ENCODE measurements at regions not wholly inside any gene's neighbourhood (a gene's known extent, or its start where the extent isn't known, plus 50 kb on each side); places are given as distances from the start of the nearest gene placed in this dataset.

DNA sequence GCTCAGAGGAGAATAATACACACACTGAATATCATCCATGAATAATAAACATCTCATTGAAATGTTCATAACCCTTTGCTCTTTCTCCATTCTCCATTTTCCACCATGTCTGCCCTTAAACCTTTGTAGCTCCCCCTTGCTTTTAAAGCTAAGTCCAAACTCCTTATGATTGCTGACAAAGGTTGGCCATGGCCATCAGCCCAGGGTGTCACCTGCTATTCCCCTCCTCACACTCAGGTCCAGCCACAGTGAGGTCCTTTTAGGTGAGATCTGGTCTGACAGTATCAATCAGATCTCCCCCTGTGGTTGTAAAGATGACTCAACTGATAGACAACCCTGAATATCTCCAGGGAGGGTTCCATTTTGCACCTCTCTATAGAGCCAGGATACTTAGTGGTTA is 181.5 kb upstream of the PDE1C start:
- DNase-seq (no peak), ATAC-seq (ENCODE audit: low FRiP score in 2 of 2) (no peak)
- no peak for TF ChIP-seq POLR2AphosphoS5 (IDR thresholded peaks at IDR 0.05)
- TF ChIP-seq, protein P1, sequence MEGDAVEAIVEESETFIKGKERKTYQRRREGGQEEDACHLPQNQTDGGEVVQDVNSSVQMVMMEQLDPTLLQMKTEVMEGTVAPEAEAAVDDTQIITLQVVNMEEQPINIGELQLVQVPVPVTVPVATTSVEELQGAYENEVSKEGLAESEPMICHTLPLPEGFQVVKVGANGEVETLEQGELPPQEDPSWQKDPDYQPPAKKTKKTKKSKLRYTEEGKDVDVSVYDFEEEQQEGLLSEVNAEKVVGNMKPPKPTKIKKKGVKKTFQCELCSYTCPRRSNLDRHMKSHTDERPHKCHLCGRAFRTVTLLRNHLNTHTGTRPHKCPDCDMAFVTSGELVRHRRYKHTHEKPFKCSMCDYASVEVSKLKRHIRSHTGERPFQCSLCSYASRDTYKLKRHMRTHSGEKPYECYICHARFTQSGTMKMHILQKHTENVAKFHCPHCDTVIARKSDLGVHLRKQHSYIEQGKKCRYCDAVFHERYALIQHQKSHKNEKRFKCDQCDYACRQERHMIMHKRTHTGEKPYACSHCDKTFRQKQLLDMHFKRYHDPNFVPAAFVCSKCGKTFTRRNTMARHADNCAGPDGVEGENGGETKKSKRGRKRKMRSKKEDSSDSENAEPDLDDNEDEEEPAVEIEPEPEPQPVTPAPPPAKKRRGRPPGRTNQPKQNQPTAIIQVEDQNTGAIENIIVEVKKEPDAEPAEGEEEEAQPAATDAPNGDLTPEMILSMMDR (IDR thresholded peaks at IDR 0.05) = no peak
- no peak for TF ChIP-seq EP300 (IDR thresholded peaks at IDR 0.05)
- no peak for TF ChIP-seq POLR2A (IDR thresholded peaks at IDR 0.05)
- H3K27ac ChIP-seq = no peak overlapping the region
- no peaks in the 10 kb centered on the region for H3K36me3 ChIP-seq
- no peaks in the 10 kb centered on the region for H3K9me3 ChIP-seq
- H3K4me3 ChIP-seq = no peak overlapping the region
- no peaks in the 10 kb centered on the region for H3K27me3 ChIP-seq
- no peaks in the 10 kb centered on the region for H3K4me1 ChIP-seq

DNA sequence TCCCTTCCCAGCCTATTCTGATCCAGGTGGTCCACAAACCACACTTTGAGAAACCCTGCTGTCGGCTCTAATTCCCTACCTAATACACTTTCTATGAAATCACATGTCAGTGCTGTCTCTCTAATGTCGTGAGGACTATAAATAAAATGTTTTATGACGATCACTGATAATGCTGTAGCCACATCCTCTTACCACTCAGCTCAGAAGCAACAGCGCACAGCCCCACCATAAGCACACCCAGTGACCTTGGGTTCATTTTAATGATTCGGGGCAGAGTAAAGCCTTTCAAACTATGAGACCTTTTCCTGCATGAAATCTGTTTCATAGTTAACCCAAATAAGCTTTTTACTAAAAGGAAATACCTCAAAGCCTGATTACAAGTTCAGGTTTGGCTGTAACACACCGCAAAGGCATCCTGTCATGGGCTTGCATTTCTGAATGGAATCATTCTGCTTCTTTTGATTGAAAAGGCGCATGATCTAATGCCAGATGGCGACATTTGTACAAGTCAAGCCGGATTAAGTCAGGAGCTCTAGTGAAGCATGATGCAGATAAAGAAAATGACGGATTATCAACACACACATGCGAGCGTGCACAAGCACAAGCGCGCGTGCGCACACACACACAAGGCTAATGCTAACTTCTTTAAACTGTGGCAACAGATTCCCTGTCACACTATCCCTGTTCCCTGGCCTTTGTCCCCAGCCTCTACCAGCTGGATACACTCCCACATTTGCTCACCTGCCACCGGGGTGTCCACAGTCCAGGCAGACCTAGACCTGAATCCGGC is 180.5 kb upstream of the PDE1C start:
- Histone ChIP-seq H3K27ac (no peak overlapping the region), H3K27me3 (no peaks in the 10 kb centered on the region), H3K9me3 (no peaks in the 10 kb centered on the region), H3K4me3 (no peak overlapping the region), H3K36me3 (no peaks in the 10 kb centered on the region), H3K4me1 (no peaks in the 10 kb centered on the region)
- DNase-seq (peak in 1 of 2 donors; percentile 27), ATAC-seq (ENCODE audit: low FRiP score in 2 of 2) (peak in 1 of 2 donors; percentile 13)
- no peak for TF ChIP-seq POLR2A (IDR thresholded peaks at IDR 0.05)
- WGBS, 2 donors = 61 to 64% methylated on average over 18 of the region's 18 CpGs

- TF ChIP-seq, protein P1 (IDR thresholded peaks at IDR 0.05) = no peak
- no peak for TF ChIP-seq POLR2A (IDR thresholded peaks at IDR 0.05)
- no peak for TF ChIP-seq EP300 (IDR thresholded peaks at IDR 0.05)
- TF ChIP-seq POLR2AphosphoS5 (IDR thresholded peaks at IDR 0.05) = no peak
- no peaks in the 10 kb centered on the region for H3K36me3 ChIP-seq
- 55 to 70% methylated on average over 2 of the region's 2 CpGs for WGBS, 2 donors
- no peaks in the 10 kb centered on the region for H3K9me3 ChIP-seq
- no peak overlapping the region for H3K4me3 ChIP-seq
- H3K4me1 ChIP-seq = no peaks in the 10 kb centered on the region
- no peak for DNase-seq
- no peaks in the 10 kb centered on the region for H3K27me3 ChIP-seq
- H3K27ac ChIP-seq = no peak overlapping the region
- no peak for ATAC-seq (ENCODE audit: low FRiP score in 2 of 2)
Measured at GRCh38 chr7:32250003-32250402, 179.8 kb upstream of the PDE1C start.

GRCh38 chr7:32248522-32248921 is 178.3 kb upstream of the PDE1C start:
- no peak overlapping the region for H3K27ac ChIP-seq
- no peaks in the 10 kb centered on the region for H3K27me3 ChIP-seq
- no peak overlapping the region for H3K4me3 ChIP-seq
- H3K9me3 ChIP-seq = no peaks in the 10 kb centered on the region
- WGBS, 2 donors = 34 to 59% methylated on average over 2 of the region's 2 CpGs
- TF ChIP-seq, protein P1 (IDR thresholded peaks at IDR 0.05) = no peak
- ATAC-seq (ENCODE audit: low FRiP score in 2 of 2) (no peak), DNase-seq (no peak)
- no peaks in the 10 kb centered on the region for H3K36me3 ChIP-seq
- H3K4me1 ChIP-seq = no peaks in the 10 kb centered on the region

DNA sequence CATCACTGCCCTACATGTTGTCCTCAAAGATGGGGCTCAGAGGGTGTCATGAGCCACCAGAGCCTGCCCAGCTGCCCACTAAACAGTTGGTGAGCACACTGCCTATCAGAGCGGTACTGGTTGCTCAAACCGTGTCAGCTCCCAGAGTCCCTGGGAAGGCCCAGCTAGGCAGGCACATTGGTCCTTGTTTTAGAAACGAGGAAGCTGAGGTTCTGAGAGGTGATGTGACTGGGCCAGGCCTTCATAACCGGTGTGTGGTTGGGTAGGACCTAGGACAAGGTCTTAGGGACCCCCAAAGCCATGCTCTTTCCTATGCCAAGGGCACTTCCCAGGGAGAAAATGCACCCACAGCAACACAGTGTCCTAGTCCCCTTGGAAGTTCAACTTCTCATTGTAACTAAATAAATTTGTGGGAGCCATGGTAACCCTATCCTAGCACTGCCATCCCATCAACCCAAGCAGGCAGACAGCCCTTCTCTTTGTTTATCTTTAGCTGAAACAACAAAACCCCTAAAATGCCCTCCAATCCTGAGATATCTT is 174.7 kb upstream of the PDE1C start:
- H3K27ac ChIP-seq = no peak overlapping the region
- no peaks in the 10 kb centered on the region for H3K36me3 ChIP-seq
- H3K4me3 ChIP-seq = no peak overlapping the region
- H3K27me3 ChIP-seq = no peaks in the 10 kb centered on the region
- H3K4me1 ChIP-seq = no peaks in the 10 kb centered on the region
- no peak for DNase-seq
- TF ChIP-seq EP300 (IDR thresholded peaks at IDR 0.05) = no peak
- TF ChIP-seq, protein P1 (IDR thresholded peaks at IDR 0.05) = no peak
- TF ChIP-seq POLR2A (IDR thresholded peaks at IDR 0.05) = no peak
- no peak for TF ChIP-seq POLR2AphosphoS5 (IDR thresholded peaks at IDR 0.05)
- H3K9me3 ChIP-seq = no peaks in the 10 kb centered on the region
- 84% methylated on average over 4 of the region's 4 CpGs; no CpG with 5 or more reads in 1 of the 2 donors for WGBS, 2 donors
- ATAC-seq (ENCODE audit: low FRiP score in 2 of 2) = no peak
